ENCODE measurements at regions not wholly inside any gene's neighbourhood (a gene's known extent, or its start where the extent isn't known, plus 50 kb on each side); places are given as distances from the start of the nearest gene placed in this dataset.

DNA sequence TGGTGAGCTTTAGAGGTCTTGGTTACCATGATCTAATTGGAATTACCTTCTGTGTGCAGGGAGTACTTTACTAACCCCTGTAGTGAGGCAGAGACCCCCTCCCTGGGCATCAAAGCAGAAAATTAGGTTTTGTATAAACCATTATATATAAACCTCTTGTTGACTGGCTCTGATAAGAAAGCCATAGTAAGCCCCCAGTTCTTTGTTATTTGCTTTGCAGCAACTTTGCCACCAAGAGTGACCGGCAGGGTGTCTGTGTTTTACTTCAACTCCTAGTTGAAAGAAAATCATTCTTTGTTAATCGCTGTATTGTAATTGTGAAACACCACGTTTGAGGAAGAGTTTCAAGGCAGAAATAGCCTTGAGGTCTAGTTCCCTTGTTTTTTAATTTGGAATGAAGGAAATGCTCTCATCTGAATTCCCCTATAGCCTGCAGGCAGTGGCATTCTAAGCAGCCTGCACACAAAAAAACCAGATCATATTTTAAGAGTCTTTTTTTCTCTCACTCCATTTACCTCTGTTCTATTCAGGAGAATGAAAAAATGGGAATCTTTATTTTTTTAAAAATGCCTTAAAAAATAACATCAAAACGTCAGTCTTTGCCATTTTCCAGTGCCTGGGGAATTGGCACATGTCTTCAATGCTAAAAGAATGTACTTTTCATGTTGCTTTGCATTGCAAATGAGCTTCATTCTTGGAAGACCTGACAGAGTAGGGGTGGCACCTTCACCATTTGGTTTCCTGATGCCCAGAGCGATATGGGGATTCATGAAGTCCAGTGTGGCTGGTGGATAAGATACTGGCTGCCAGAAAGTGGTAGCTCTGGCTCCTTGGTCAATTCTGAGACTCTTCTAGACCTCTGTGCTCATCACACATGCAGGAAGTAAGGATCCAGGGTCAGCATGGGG, 338.1 kb downstream of the SLC4A3 start:
- H3K4me2 ChIP-seq (ENCODE audit: low read depth, low read length, poor library complexity, severe bottlenecking) = no peak overlapping the region
- no peaks in the 10 kb centered on the region for H3K36me3 ChIP-seq (ENCODE audit: insufficient read depth, low read length)
- H3K9ac ChIP-seq (ENCODE audit: low read depth, low read length, poor library complexity, severe bottlenecking) = no peak overlapping the region

DNA sequence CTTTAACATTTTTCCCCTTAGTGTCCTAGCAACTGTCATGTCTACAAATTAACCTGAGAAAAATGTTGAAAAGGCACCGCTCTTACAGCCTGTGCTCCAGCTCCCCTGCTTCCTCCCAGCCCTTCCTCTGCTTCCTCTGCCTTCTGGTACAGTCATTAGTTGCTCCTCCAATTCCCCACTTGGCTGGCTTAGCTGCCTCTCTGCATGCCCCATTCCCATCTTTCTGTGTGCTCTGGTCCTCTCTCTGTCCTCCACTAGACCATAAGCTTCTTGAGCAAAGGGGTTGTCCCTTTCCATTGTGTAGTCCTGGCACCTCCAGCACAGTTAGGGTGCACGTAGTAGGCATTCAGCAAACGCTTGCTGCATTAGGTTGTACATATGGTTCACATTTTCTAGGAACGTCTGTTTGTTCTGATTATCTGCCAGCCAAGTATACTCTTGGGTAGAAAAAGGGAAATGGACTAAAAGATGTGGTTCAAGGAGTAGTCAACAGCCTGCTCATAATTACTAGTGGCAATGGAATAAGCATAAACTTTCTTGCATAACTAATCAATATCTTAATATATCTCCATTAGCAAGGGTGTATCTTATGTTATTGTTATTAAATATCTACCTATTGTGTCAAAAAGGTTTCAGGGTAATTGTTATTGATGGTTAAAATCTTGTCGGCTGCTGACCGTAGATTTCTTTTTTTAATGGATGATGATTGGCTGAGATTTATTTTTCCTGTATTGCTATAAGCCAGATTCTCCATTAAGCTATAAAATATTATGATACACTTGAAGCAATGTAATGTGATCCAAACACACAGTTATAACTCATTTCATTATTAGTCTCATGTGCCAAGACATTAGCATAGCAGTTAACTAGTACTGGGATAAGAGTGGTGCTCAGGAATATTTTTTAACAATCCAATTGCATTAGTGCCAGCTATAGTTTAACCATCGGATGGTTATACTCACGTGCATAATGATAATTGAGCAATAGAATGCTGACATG, 340.1 kb downstream of the SLC4A3 start:
- H2AFZ ChIP-seq (ENCODE audit: low read length) = no peak overlapping the region
- H3K9me2 ChIP-seq (replicated peaks; ENCODE audit: low read depth, low read length) = no peaks in the 10 kb centered on the region
- no peaks in the 10 kb centered on the region for H3F3A ChIP-seq (ENCODE audit: low read depth)
- H3K4me3 ChIP-seq (ENCODE audit: low read length, poor library complexity, severe bottlenecking) = no peak overlapping the region
- TF ChIP-seq, protein P1, sequence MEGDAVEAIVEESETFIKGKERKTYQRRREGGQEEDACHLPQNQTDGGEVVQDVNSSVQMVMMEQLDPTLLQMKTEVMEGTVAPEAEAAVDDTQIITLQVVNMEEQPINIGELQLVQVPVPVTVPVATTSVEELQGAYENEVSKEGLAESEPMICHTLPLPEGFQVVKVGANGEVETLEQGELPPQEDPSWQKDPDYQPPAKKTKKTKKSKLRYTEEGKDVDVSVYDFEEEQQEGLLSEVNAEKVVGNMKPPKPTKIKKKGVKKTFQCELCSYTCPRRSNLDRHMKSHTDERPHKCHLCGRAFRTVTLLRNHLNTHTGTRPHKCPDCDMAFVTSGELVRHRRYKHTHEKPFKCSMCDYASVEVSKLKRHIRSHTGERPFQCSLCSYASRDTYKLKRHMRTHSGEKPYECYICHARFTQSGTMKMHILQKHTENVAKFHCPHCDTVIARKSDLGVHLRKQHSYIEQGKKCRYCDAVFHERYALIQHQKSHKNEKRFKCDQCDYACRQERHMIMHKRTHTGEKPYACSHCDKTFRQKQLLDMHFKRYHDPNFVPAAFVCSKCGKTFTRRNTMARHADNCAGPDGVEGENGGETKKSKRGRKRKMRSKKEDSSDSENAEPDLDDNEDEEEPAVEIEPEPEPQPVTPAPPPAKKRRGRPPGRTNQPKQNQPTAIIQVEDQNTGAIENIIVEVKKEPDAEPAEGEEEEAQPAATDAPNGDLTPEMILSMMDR (conservative IDR thresholded peaks at IDR 0.05; ENCODE audit: low read length) = no peak
- no peak for TF ChIP-seq EZH2phosphoT487 (IDR thresholded peaks at IDR 0.05; ENCODE audit: borderline replicate concordance)
- H3K27me3 ChIP-seq (ENCODE audit: insufficient read depth, low read length, poor library complexity, severe bottlenecking) = no peaks in the 10 kb centered on the region
- no peaks in the 10 kb centered on the region for H3K36me3 ChIP-seq (ENCODE audit: insufficient read depth, low read length)
- H3K79me2 ChIP-seq (ENCODE audit: insufficient read depth, low read length) = no peaks in the 10 kb centered on the region
- no peaks in the 10 kb centered on the region; the same call in 1 of the 2 replicates for H3K9me3 ChIP-seq (ENCODE audit: insufficient read depth, low read depth, low read length)
- H3K4me1 ChIP-seq (ENCODE audit: insufficient read depth, low read length, poor library complexity, severe bottlenecking) = no peaks in the 10 kb centered on the region
- H3K9ac ChIP-seq (ENCODE audit: low read depth, low read length, poor library complexity, severe bottlenecking) = no peak overlapping the region
- H4K20me1 ChIP-seq (ENCODE audit: insufficient read depth, low read length, poor library complexity, severe bottlenecking) = no peaks in the 10 kb centered on the region
- H3K4me2 ChIP-seq (ENCODE audit: low read depth, low read length, poor library complexity, severe bottlenecking) = no peak overlapping the region

More for the DNA sequence above, 338.1 kb downstream of the SLC4A3 start:
- no peaks in the 10 kb centered on the region for H3K4me1 ChIP-seq (ENCODE audit: insufficient read depth, low read length, poor library complexity, severe bottlenecking)
- no peaks in the 10 kb centered on the region for H4K20me1 ChIP-seq (ENCODE audit: insufficient read depth, low read length, poor library complexity, severe bottlenecking)
- no peaks in the 10 kb centered on the region for H3K27me3 ChIP-seq (ENCODE audit: insufficient read depth, low read length, poor library complexity, severe bottlenecking)
- H3K4me3 ChIP-seq (ENCODE audit: low read length, poor library complexity, severe bottlenecking) = no peak overlapping the region
- no peaks in the 10 kb centered on the region for H3K9me2 ChIP-seq (replicated peaks; ENCODE audit: low read depth, low read length)
- H3K9me3 ChIP-seq (ENCODE audit: insufficient read depth, low read depth, low read length) = no peaks in the 10 kb centered on the region; the same call in 1 of the 2 replicates
- no peaks in the 10 kb centered on the region for H3F3A ChIP-seq (ENCODE audit: low read depth)
- H2AFZ ChIP-seq (ENCODE audit: low read length) = no peak overlapping the region
- H3K79me2 ChIP-seq (ENCODE audit: insufficient read depth, low read length) = no peaks in the 10 kb centered on the region
- no peak for TF ChIP-seq EZH2phosphoT487 (IDR thresholded peaks at IDR 0.05; ENCODE audit: borderline replicate concordance)
- TF ChIP-seq, protein P1 (conservative IDR thresholded peaks at IDR 0.05; ENCODE audit: low read length) = no peak

DNA sequence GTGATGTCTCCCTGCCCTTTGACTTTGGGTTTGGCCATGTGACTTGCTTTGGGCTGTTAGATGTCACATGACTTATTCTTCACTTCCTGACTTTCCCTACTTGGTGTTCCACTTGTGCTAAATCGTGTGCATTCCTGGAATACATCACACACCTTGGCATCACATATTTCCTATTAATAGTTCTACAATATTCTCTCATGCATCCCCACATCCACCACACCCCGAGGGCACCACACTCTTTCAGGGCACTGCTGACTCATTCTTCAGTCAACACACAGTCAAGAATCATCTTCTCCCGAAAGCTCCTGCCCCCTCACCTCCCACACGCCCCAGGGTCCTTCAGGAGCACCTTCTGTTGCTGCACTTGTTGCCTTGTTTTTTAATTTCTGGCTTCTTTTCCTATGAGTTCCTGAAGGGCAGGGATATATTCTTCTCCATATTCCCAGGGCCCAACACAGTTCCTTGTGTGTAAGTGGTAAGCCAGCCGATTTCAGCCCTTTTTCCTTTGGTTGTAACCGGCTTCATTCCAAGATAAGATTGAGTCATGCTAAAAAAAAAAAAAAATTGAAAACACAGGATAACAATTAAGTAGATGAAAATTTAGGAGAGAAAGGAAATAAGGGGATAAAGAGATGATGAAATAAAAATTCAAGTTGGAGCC, 341.4 kb downstream of the SLC4A3 start:
- Histone ChIP-seq H3F3A (ENCODE audit: low read depth) (no peaks in the 10 kb centered on the region), H3K4me2 (ENCODE audit: low read depth, low read length, poor library complexity, severe bottlenecking) (no peak overlapping the region), H3K9ac (ENCODE audit: low read depth, low read length, poor library complexity, severe bottlenecking) (no peak overlapping the region), H4K20me1 (ENCODE audit: insufficient read depth, low read length, poor library complexity, severe bottlenecking) (no peaks in the 10 kb centered on the region), H3K79me2 (ENCODE audit: insufficient read depth, low read length) (no peaks in the 10 kb centered on the region), H3K9me3 (ENCODE audit: insufficient read depth, low read depth, low read length) (no peaks in the 10 kb centered on the region; the same call in 1 of the 2 replicates), H3K27me3 (ENCODE audit: insufficient read depth, low read length, poor library complexity, severe bottlenecking) (no peaks in the 10 kb centered on the region), H2AFZ (ENCODE audit: low read length) (no peak overlapping the region), H3K4me1 (ENCODE audit: insufficient read depth, low read length, poor library complexity, severe bottlenecking) (no peaks in the 10 kb centered on the region), H3K36me3 (ENCODE audit: insufficient read depth, low read length) (no peaks in the 10 kb centered on the region), H3K9me2 (replicated peaks; ENCODE audit: low read depth, low read length) (no peaks in the 10 kb centered on the region), H3K4me3 (ENCODE audit: low read length, poor library complexity, severe bottlenecking) (no peak overlapping the region)
- TF ChIP-seq, protein P1 (conservative IDR thresholded peaks at IDR 0.05; ENCODE audit: low read length) = no peak
- TF ChIP-seq EZH2phosphoT487 (IDR thresholded peaks at IDR 0.05; ENCODE audit: borderline replicate concordance) = no peak

Data from Loucy (cell line).